Neural crest cell (in vitro differentiated cells): ENCODE measurements at regions not wholly inside any gene's neighbourhood (a gene's known extent, or its start where the extent isn't known, plus 50 kb on each side); places are given as distances from the start of the nearest gene placed in this dataset.

Experiments used
- DNase-seq: peaks from one replicate; pipeline ENCODE4 v3.0.0; 2021; ENCODE audit warnings: low read depth, mixed read lengths, low spot score
- H3K27ac Mint-ChIP-seq: one replicate; pipeline ENCODE4 v1.8.0; 2021; ENCODE audit warnings: mild to moderate bottlenecking, mixed read lengths; ENCODE audit not compliant: unreplicated experiment
- H3K27me3 Mint-ChIP-seq: 2 replicates; pipeline ENCODE4 v1.8.0; 2021; ENCODE audit warnings: low read depth, mild to moderate bottlenecking, mixed read lengths
- H3K36me3 Mint-ChIP-seq: 2 replicates; pipeline ENCODE4 v1.8.0; 2021; ENCODE audit warnings: low read depth, mild to moderate bottlenecking, mixed read lengths
- H3K4me1 Mint-ChIP-seq: 2 replicates; pipeline ENCODE4 v1.8.0; 2021; ENCODE audit warnings: mixed read lengths
- H3K4me3 Mint-ChIP-seq: one replicate; pipeline ENCODE4 v1.8.0; 2021; ENCODE audit warnings: mild to moderate bottlenecking, mixed read lengths
- H3K9me3 Mint-ChIP-seq: 2 replicates; pipeline ENCODE4 v1.8.0; 2021; ENCODE audit warnings: mixed read lengths
- CTCF ChIP-seq: fragments of 200-600 bp; sonication (generic); conservative IDR thresholded peaks from 2 replicates; pipeline ENCODE4 v1.5.0; 2021; ENCODE audit warnings: antibody characterized with exemption, mild to moderate bottlenecking

- H3K36me3 Mint-ChIP-seq: no peaks in the 10 kb centered on the region
- H3K4me3 Mint-ChIP-seq: no peak overlapping the region
- no peak for DNase-seq
- no peaks in the 10 kb centered on the region for H3K27me3 Mint-ChIP-seq
- no peak overlapping the region for H3K27ac Mint-ChIP-seq
- peaks cover 10% of the 10 kb centered on the region for H3K9me3 Mint-ChIP-seq
- TF ChIP-seq CTCF: no peak
- peaks cover 21% of the 10 kb centered on the region for H3K4me1 Mint-ChIP-seq
These were observed 238.6 kb upstream of the PMEPA1 start for GRCh38 chr20:57948180-57948955.

- Mint-ChIP-seq H3K4me3 (no peak overlapping the region), H3K4me1 (peaks cover 20% of the 10 kb centered on the region), H3K27ac (no peak overlapping the region), H3K27me3 (no peaks in the 10 kb centered on the region), H3K9me3 (peaks cover 10% of the 10 kb centered on the region), H3K36me3 (no peaks in the 10 kb centered on the region)
- TF ChIP-seq CTCF: no peak
- DNase-seq: no peak
These were observed 237.8 kb upstream of the PMEPA1 start for GRCh38 chr20:57947421-57948179.

GRCh38 chr20:57946559-57947315, 236.9 kb upstream of the PMEPA1 start:
- H3K36me3 Mint-ChIP-seq: no peaks in the 10 kb centered on the region
- TF ChIP-seq CTCF: no peak
- no peak overlapping the region for H3K27ac Mint-ChIP-seq
- peaks cover 12% of the 10 kb centered on the region for H3K4me1 Mint-ChIP-seq
- no peak for DNase-seq
- H3K4me3 Mint-ChIP-seq: no peak overlapping the region
- no peaks in the 10 kb centered on the region for H3K27me3 Mint-ChIP-seq
- peaks cover 4% of the 10 kb centered on the region for H3K9me3 Mint-ChIP-seq

GRCh38 chr20:57944988-57945387, 235.2 kb upstream of the PMEPA1 start:
- no peaks in the 10 kb centered on the region for H3K36me3 Mint-ChIP-seq
- no peak for TF ChIP-seq CTCF
- H3K9me3 Mint-ChIP-seq: no peaks in the 10 kb centered on the region
- no peak for DNase-seq
- H3K27ac Mint-ChIP-seq: no peak overlapping the region
- no peak overlapping the region for H3K4me3 Mint-ChIP-seq
- peaks cover 2% of the 10 kb centered on the region for H3K27me3 Mint-ChIP-seq
- no peaks in the 10 kb centered on the region for H3K4me1 Mint-ChIP-seq

DNA sequence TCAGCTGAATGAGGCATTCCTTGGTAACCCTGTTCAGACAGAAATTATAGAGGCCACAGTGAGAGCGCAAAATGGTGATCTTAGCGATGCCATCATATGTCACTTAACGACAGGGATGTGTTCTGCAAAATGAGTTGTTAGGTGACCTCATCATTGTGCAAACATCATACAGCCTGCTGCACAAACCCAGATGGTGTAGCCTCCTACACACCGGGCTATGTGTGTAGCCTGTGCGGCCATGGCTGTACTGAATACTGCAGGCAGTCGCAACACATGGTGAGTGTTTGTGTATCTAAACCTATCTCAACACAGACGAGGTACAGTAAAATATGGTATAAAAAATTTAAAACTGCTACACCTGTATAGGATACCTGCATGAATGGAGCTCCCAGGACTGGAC, 234.1 kb upstream of the PMEPA1 start:
- TF ChIP-seq CTCF: no peak
- peaks cover 2% of the 10 kb centered on the region for H3K27me3 Mint-ChIP-seq
- no peak overlapping the region for H3K27ac Mint-ChIP-seq
- H3K36me3 Mint-ChIP-seq: no peaks in the 10 kb centered on the region
- no peaks in the 10 kb centered on the region for H3K4me1 Mint-ChIP-seq
- no peak for DNase-seq
- H3K4me3 Mint-ChIP-seq: no peak overlapping the region
- H3K9me3 Mint-ChIP-seq: no peaks in the 10 kb centered on the region
